Central memory CD8-positive, alpha-beta T cell (primary cell): ENCODE measurements at regions not wholly inside any gene's neighbourhood (a gene's known extent, or its start where the extent isn't known, plus 50 kb on each side); places are given as distances from the start of the nearest gene placed in this dataset.
A peak's percentile ranks its signal among the peaks of the same experiment; 100 is the strongest.

ENCODE experiments used
- ATAC-seq: fragments of 150-1000 bp; cut with Tn5 transposase; replicated peaks from 2 replicates; pipeline ENCODE4 v1.10.0; 2022; ENCODE audit warnings: mild to moderate bottlenecking, moderate FRiP score, moderate number of reproducible peaks; ENCODE audit not compliant: poor library complexity, severe bottlenecking; ENCODE audit errors: extremely low read depth
- DNase-seq, 2 donors: peaks; one replicate each; pipeline ENCODE4 v3.0.0; 2021; ENCODE audit warnings: low spot score in 2 of 2
- H3K27ac Mint-ChIP-seq: one replicate; pipeline ENCODE4 v1.8.0; 2022; ENCODE audit warnings: low read depth, mild to moderate bottlenecking, moderate library complexity, mixed read lengths
- H3K27me3 Mint-ChIP-seq: one replicate; pipeline ENCODE4 v1.8.0; 2022; ENCODE audit warnings: mixed read lengths
- H3K36me3 Mint-ChIP-seq: one replicate; pipeline ENCODE4 v1.8.0; 2022; ENCODE audit warnings: mild to moderate bottlenecking, moderate library complexity, mixed read lengths; ENCODE audit not compliant: insufficient read depth
- H3K4me1 Mint-ChIP-seq: one replicate; pipeline ENCODE4 v1.8.0; 2022; ENCODE audit warnings: mixed read lengths
- H3K4me3 Mint-ChIP-seq: one replicate; pipeline ENCODE4 v1.8.0; 2022; ENCODE audit warnings: mild to moderate bottlenecking, moderate library complexity, mixed read lengths
- H3K9me3 Mint-ChIP-seq: one replicate; pipeline ENCODE4 v1.8.0; 2022; ENCODE audit warnings: mixed read lengths

DNA sequence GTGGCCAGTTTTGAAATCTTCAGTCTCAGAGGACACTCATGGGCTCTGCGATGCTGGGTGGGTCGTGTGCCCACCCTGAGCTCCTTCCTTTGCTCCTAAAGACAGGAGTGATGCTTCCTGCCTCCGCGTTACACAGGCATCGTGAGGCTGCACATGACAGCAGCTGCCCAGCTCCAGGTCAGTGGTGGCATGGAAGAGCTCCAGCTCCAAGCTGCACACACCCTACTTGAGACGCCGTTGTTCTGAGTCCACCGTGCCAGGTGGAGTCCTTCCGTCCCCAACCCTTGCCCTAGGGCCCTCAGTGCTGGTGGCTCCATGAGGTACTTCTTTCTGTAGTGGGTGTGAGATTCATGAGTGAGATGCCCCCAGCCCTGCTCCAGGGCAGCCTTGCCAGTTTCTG, 794.1 kb downstream of the BRD1 start:
- Mint-ChIP-seq H3K36me3 (no peaks in the 10 kb centered on the region), H3K27ac (no peak overlapping the region), H3K9me3 (no peaks in the 10 kb centered on the region), H3K4me3 (no peak overlapping the region), H3K27me3 (peaks cover 16% of the 10 kb centered on the region), H3K4me1 (no peaks in the 10 kb centered on the region)
- DNase-seq (no peak), ATAC-seq (no peak)

GRCh38 chr22:49032821-49033220, 794.9 kb downstream of the BRD1 start:
- DNase-seq, result no peak
- Mint-ChIP-seq H3K4me3 (no peak overlapping the region), H3K9me3 (no peaks in the 10 kb centered on the region), H3K27ac (no peak overlapping the region), H3K4me1 (no peaks in the 10 kb centered on the region), H3K27me3 (peaks cover 18% of the 10 kb centered on the region), H3K36me3 (no peaks in the 10 kb centered on the region)
- ATAC-seq, result no peak

DNA sequence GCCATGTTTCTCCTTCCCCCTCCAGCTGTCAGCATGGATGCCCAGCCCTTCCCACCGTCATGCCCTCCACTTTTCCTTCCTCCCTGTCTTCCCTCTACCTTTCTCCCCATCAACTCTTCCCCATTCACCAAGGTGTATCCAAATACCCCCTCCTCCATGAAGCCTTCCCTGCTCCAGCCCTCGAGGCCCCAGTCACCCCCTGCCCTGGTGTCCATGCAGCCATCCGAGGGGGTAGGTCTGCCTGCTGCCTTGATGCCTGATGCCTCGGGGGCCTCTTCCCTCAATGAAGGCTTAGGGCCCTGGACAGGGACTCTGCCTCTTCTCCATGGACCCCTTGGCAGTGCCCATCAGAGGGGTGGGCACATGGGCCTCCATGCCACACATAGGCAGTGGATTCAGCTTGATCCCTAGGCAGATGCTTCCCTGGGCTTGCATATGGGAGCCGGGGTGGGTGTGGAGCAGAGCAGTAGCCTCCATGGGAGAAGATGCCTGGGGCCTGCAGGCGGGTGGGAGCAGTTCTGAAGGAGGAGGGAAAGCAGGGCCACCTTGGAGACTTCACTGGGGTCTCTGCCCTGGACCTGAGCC, 795.8 kb downstream of the BRD1 start:
- no peaks in the 10 kb centered on the region for H3K9me3 Mint-ChIP-seq
- DNase-seq, result no peak
- no peak overlapping the region for H3K4me3 Mint-ChIP-seq
- H3K27ac Mint-ChIP-seq, result no peak overlapping the region
- ATAC-seq, result no peak
- no peaks in the 10 kb centered on the region for H3K36me3 Mint-ChIP-seq
- H3K27me3 Mint-ChIP-seq, result peaks cover 28% of the 10 kb centered on the region
- no peaks in the 10 kb centered on the region for H3K4me1 Mint-ChIP-seq

DNA sequence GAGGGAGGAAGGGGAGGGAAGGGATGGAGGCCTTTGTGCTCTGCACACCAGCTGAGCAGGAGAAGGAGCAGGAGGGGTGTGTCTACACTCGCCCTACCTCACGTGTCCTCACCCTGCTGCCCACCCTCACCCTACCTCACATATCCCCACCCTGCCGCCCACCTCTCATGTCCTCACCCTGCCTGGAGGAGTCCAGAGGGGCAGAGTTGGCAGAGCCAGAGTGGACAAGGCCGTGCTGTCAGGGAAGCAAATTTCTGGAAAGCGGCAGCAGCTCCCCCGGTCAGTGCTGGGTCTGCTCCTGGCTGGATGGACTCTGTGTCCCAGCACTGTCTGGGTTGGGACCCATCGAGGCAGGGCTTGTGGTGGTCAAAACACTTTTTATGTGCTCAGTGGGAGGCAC, 799.6 kb downstream of the BRD1 start:
- no peak overlapping the region for H3K27ac Mint-ChIP-seq
- H3K4me3 Mint-ChIP-seq, result no peak overlapping the region
- H3K27me3 Mint-ChIP-seq, result peaks cover 28% of the 10 kb centered on the region
- DNase-seq (no peak), ATAC-seq (no peak)
- H3K9me3 Mint-ChIP-seq, result no peaks in the 10 kb centered on the region
- H3K4me1 Mint-ChIP-seq, result no peaks in the 10 kb centered on the region
- no peaks in the 10 kb centered on the region for H3K36me3 Mint-ChIP-seq

- H3K9me3 Mint-ChIP-seq, result no peaks in the 10 kb centered on the region
- H3K27me3 Mint-ChIP-seq, result peaks cover 28% of the 10 kb centered on the region
- H3K4me3 Mint-ChIP-seq, result no peak overlapping the region
- no peaks in the 10 kb centered on the region for H3K36me3 Mint-ChIP-seq
- ATAC-seq, result no peak
- peak overlapping the region; percentile 26 for H3K27ac Mint-ChIP-seq
- no peak for DNase-seq
- no peaks in the 10 kb centered on the region for H3K4me1 Mint-ChIP-seq
Observed at GRCh38 chr22:49027368-49027670, 800.4 kb downstream of the BRD1 start.

GRCh38 chr22:49026494-49027367, 800.9 kb downstream of the BRD1 start:
- DNase-seq (no peak), ATAC-seq (no peak)
- H3K36me3 Mint-ChIP-seq, result no peaks in the 10 kb centered on the region
- H3K4me3 Mint-ChIP-seq, result no peak overlapping the region
- H3K27ac Mint-ChIP-seq, result peak overlapping the region; percentile 26
- H3K4me1 Mint-ChIP-seq, result no peaks in the 10 kb centered on the region
- peaks cover 23% of the 10 kb centered on the region for H3K27me3 Mint-ChIP-seq
- H3K9me3 Mint-ChIP-seq, result no peaks in the 10 kb centered on the region

DNA sequence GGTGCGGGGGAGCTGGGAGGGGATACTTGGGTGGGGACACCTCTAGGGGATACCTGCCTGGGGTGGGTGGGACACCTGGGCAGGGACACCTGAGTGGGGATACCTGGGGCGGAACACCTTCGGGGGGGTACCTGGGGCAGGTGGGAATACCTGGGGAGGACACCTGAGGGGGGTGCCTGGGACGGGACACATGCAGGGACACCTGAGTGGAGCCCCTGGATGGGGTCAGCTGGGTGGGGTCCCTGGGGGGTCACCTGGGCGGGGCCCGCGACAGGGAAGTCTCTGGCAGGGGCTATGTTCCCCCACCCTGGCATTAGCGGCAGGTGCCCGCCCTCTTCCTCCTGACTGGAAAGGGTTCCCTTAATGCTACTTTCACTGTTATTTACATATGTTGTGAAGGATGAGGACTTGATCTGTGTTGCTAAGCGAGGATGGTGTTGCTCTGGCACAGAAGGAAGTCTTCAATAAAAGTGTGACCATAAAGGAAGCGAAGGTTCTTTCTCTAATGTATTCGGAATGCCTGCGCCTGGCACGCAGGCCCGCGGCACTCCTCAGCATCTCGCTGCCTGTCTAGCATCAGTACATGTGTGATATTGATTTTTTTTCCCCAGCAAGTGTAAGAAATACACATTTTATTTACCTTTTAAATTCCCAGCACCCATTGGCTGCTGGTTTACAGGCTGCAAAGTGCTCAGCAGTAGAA, 801.7 kb downstream of the BRD1 start:
- Mint-ChIP-seq H3K4me3 (no peak overlapping the region), H3K4me1 (no peaks in the 10 kb centered on the region), H3K27me3 (peaks cover 16% of the 10 kb centered on the region), H3K9me3 (no peaks in the 10 kb centered on the region), H3K27ac (no peak overlapping the region), H3K36me3 (no peaks in the 10 kb centered on the region)
- no peak for DNase-seq
- no peak for ATAC-seq

- Mint-ChIP-seq H3K27me3 (peaks cover 12% of the 10 kb centered on the region), H3K36me3 (no peaks in the 10 kb centered on the region), H3K27ac (no peak overlapping the region), H3K4me1 (no peaks in the 10 kb centered on the region), H3K4me3 (no peak overlapping the region), H3K9me3 (no peaks in the 10 kb centered on the region)
- DNase-seq (no peak), ATAC-seq (no peak)
Observed at GRCh38 chr22:49024775-49025440, 802.8 kb downstream of the BRD1 start.

GRCh38 chr22:49023879-49024774, 803.5 kb downstream of the BRD1 start:
- Mint-ChIP-seq H3K27ac (no peak overlapping the region), H3K4me3 (no peak overlapping the region), H3K27me3 (peaks cover 12% of the 10 kb centered on the region), H3K9me3 (no peaks in the 10 kb centered on the region), H3K4me1 (no peaks in the 10 kb centered on the region), H3K36me3 (no peaks in the 10 kb centered on the region)
- DNase-seq, result no peak
- no peak for ATAC-seq

GRCh38 chr22:49023161-49023878, 804.4 kb downstream of the BRD1 start:
- no peaks in the 10 kb centered on the region for H3K4me1 Mint-ChIP-seq
- H3K27ac Mint-ChIP-seq, result no peak overlapping the region
- no peaks in the 10 kb centered on the region for H3K36me3 Mint-ChIP-seq
- H3K27me3 Mint-ChIP-seq, result peaks cover 16% of the 10 kb centered on the region
- no peak overlapping the region for H3K4me3 Mint-ChIP-seq
- DNase-seq, result no peak
- ATAC-seq, result no peak
- H3K9me3 Mint-ChIP-seq, result no peaks in the 10 kb centered on the region

DNA sequence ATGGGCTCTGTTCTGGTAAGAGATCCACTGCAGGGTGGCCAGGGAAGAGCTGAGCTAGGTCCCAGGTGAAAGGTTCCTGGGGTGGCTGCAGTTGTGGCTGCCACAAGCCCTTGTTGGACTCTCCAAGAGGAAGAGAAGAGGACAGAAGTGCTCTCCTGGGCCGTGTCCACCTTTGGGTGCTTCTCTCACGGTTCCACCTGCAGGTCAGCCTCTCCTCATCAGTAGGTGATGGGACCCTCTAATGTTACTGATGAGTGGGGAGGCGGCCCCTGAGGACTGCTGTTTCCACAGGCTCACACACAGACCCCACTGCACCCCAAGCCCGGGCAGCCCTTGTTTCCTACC, 804.9 kb downstream of the BRD1 start:
- H3K9me3 Mint-ChIP-seq, result no peaks in the 10 kb centered on the region
- H3K4me1 Mint-ChIP-seq, result no peaks in the 10 kb centered on the region
- no peak for ATAC-seq
- no peak overlapping the region for H3K4me3 Mint-ChIP-seq
- H3K36me3 Mint-ChIP-seq, result no peaks in the 10 kb centered on the region
- peaks cover 20% of the 10 kb centered on the region for H3K27me3 Mint-ChIP-seq
- DNase-seq, result no peak
- peak overlapping the region; percentile 49 for H3K27ac Mint-ChIP-seq
